Stimulated activated CD8-positive, alpha-beta memory T cell treated with anti-CD3 and anti-CD28 coated beads, Interleukin-2, amount 100 ng/mL, for 48 hours (primary cell): ENCODE measurements at regions not wholly inside any gene's neighbourhood (a gene's known extent, or its start where the extent isn't known, plus 50 kb on each side); places are given as distances from the start of the nearest gene placed in this dataset.
"Not testable (repeated sequence)": the region's sequence is repeated elsewhere in the genome, so short reads cannot be mapped to it uniquely, and the experiment has no call there.

ENCODE experiments used
- DNase-seq, 2 donors: peaks; one replicate each; pipeline ENCODE4 v3.0.0-alpha.2; 2020; ENCODE audit warnings: low read depth in 2 of 2

GRCh38 chr10:117788911-117789310, 246.4 kb downstream of the EMX2 start:
- DNase-seq = no peak

- DNase-seq = no peak
Measured at GRCh38 chr10:117790179-117790578, 247.6 kb downstream of the EMX2 start.

- no peak for DNase-seq
Measured at GRCh38 chr10:117790621-117791020, 248.1 kb downstream of the EMX2 start.

DNA sequence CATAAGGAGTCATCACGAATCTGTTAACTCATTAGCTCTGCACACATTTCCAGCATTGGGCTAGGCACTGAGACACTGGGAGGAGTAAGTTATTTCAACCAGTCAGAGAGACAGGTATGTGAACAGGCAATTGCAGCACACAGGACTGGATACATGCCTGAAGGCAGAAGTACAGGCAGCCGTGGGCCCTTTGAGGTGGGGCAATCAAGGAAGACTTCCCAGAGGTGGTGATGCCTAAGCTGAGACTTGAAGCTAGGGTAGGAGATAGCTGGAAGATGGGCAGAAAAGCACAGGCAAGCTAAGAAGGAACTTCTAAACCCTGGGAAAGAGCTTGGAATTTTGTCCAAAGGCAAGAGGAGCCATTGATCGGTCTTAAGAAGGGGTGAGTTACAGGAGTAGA, 249.7 kb downstream of the EMX2 start:
- DNase-seq = no peak

DNA sequence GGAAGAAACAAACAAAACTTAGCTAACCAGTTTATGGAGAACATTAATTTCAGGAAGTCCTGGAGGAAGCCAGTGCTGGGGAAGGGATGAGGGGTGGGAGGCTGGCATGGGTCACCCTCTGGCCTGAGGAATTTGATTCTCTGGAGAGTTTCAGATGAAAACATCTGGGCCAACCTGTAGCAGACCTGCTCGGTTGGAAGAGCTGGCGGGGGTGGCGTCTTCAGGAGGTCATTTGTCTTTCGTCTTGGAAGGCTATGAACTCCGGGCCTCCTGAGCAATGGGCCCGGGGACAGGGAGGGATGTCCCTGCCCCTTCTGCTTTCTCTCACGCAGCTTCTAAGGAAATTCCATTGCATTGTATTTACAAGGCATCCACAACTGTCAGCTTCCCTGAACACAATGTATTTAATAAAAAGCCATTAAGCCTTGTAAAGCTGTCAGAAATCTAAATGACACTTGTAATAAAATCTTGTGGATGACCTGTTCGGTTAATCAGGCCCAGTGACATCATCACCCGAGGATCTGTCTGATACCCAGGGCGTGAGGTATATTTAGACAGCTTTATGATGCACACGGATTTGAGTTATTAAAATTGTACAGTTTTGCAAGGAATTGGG, 250.5 kb downstream of the RAB11FIP2 start:
- DNase-seq = no peak

DNA sequence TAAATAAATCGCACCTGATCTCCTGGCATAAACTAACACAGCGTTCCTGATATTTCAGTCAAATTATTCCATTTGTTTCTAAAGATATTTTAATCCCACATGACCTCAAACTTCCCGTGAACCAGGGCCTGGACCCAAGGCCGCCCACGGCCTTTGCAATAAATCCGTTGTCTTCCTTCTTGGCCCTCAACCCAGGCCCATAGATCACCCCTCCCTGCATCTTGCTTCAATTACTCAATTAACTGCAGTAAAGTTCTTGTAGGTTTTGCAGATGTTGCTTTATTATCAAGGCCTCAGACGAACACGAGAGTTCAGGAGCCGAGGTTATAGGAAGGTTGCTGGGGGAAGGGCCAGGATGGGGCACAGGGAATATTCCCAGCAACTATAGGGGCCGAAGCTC, 249.4 kb downstream of the RAB11FIP2 start:
- DNase-seq = no peak

- DNase-seq = no peak
Measured at GRCh38 chr10:117801691-117802090, 245.1 kb downstream of the RAB11FIP2 start.

- DNase-seq = no peak
Measured at GRCh38 chr10:117804470-117805011, 242.2 kb downstream of the RAB11FIP2 start.

DNA sequence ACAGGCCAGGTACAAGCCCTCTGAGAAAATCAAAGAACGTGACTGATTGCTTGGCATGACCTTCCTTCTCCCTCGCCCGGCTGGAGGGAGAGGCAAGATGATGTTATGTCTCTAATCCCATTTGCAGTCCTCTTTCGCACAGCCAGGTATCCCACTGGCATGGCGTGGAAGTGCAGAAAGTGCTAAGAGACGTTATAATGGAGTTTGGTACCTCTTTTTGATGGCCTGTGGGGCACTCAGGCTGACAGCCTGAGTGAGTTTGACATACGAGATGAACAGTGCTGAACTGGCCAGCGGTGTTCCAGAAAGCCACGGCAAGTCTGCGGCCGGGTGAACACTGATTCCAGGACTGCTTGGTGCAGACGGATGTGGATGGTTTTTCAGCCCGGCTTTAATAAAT, 241.6 kb downstream of the RAB11FIP2 start:
- no peak for DNase-seq

- no peak for DNase-seq
Measured at GRCh38 chr10:117807441-117807840, 239.3 kb downstream of the RAB11FIP2 start.

GRCh38 chr10:117815816-117816215, 230.9 kb downstream of the RAB11FIP2 start:
- not testable (repeated sequence) for DNase-seq

DNA sequence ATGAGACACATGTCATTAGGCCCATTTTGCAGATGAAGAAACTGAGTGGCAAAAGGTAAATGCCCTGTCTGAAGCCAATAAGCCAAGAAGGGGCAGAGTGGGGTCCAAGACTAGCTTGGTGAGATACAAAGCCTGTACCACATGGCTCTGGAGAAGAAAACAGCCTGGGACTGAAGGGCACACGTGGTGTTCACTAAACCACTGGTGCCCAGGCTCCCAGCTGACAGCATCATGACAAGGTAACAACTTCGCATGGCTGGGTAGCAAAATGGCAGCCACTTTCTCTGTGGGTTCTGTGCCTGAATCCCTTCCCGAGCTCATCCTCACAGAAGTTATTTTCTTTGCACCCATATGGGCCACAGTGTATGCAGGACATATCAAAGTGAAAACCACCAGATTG, 229.6 kb downstream of the RAB11FIP2 start:
- DNase-seq = no peak

DNA sequence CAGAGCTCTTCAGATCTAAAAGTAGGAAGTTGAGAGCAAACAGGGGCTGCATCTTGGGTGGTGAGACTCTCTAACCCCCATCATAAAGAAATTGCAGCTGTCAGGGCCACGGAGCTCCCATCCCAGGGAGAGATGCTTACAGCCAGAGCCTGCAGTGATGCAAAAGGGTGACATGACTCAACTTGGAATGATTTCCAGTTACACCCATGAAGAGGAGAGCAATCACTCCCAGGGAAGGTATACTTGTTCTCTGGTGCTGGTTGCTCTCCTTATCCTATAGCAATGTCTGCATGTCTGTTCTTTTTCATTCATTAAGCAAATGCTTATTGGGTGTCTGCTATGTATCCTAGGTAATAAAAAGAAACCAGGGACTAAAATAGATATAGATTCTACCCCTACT, 228.0 kb downstream of the RAB11FIP2 start:
- DNase-seq = no peak

DNA sequence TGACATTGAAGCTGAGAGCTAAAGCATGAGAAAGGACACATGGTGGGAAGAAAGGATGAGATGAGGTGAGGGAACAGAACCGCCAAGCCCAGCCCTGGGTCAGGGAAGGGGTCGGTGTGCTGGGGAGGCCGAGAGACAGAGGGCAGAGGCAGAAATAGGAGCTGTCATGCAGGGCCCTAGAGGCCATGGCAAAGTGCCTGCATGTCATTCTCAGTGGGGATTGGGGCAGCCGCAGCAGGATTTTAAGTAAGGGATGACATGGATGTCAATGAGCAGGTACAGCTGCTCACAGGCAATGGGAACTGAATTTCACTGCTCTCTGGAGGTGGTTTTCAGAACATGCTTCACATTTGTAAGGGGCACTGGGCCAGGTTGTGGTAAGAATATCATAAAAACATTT, 227.4 kb downstream of the RAB11FIP2 start:
- DNase-seq = no peak

- no peak for DNase-seq
Measured at GRCh38 chr10:117823980-117824379, 222.8 kb downstream of the RAB11FIP2 start.

DNA sequence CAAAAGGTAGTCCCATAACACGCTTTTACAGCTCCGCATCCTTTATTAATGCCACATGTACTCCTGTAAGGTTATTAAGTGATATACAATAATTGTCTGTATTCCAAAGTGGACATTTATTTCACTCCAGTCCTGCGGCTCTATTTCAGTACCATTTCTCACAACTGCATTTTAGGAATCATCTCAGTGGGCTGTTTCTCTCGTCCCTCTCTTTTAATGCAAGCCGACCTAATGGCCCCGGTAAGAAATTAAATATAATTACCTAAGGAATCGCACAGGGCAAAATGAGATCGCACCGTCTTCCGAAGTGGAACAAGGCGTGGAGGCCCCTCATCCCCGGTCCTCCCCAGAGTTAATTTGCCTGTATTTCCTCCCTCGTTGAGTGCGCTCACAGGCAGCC, 216.5 kb downstream of the RAB11FIP2 start:
- DNase-seq = no peak

DNA sequence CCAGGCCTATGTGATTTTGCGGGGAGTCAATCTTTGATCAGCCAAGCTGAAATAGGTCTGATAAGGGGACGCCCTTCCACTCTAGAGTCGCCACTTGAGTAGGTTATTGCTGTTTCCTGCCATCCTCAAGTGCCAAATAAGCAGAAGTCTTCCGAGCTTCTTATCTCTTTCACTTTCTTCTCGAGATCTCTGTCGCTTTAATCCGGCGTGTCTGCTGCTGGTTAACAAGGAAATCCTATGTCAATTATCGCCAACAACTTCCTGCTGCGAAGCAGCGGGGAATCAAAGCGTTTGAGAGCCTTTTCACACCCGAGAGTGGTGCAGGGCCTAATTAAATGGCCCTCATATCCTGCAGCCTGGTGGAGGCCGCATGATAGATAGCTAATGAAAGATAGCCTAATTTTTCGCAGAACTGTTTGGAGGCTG, 215.9 kb downstream of the RAB11FIP2 start:
- DNase-seq = no peak

- DNase-seq = not testable (repeated sequence)
Measured at GRCh38 chr10:117838500-117839498, 207.9 kb downstream of the RAB11FIP2 start.

- DNase-seq = not testable (repeated sequence)
Measured at GRCh38 chr10:117856426-117856825, 190.3 kb downstream of the RAB11FIP2 start.

GRCh38 chr10:117860135-117860534, 186.6 kb downstream of the RAB11FIP2 start:
- DNase-seq = no peak

DNA sequence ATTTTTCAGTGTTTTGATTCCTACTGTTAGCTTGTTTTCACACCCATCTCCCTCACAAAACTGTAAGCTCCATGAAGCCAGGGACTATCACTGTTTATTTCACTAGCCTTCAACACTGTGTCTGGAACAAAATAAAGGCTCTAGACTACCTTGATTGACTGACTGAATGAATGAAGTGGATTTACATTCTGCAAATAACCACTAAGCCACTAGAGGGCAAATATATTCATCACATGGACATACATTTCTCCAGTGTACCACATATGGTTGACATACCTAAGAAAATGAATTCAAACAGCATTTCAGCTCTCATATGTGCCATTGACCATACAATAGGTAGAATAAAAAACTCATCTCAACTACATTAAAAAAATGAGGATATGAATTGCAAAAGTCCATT, 185.9 kb downstream of the RAB11FIP2 start:
- DNase-seq = no peak

DNA sequence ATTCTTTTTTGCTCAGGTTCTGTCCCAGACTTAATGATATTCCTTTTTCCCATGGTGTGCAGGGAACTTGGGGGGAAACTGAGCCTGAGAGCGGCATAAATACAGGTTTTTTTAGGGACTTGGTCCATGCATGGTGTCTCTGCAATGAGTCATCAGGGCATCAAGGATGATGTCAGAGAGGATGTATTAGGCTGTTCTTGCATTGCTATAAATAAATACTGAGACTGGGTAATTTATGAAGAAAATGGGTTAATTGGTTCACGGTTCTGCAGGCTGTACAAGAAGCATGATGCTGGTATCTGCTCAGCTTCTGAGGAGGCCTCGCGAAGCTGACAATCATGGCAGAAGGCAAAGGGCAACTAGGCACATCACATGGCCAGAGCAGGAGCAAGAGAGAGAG, 185.4 kb downstream of the RAB11FIP2 start:
- DNase-seq = no peak

DNA sequence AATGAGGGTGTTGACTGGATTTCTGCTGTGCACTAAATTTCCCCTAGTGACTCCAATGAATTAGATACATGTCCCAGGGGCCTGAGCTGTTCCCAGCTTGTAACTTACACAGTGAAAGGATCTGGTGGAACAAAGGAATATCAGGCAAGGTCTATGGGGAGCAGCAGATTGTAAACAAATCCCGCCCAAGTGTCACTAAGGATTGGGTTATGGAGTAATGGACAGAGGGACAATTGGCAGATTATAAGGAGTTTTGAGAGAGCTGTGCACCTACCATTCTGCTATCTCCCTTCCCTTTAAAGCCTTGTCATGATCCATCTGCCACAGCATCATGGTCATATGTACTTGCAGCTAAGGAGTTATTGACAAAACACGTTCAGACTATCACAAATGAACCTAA, 183.0 kb downstream of the RAB11FIP2 start:
- no peak for DNase-seq
